ENCODE measurements at regions not wholly inside any gene's neighbourhood (a gene's known extent, or its start where the extent isn't known, plus 50 kb on each side); places are given as distances from the start of the nearest gene placed in this dataset.

- no peak for TF ChIP-seq FOXK2 (IDR thresholded peaks at IDR 0.05)
- TF ChIP-seq TARDBP (IDR thresholded peaks at IDR 0.05): no peak
- TF ChIP-seq BHLHE40 (IDR thresholded peaks at IDR 0.05; ENCODE audit: borderline replicate concordance): no peak
- no peak for TF ChIP-seq FOXM1 (IDR thresholded peaks at IDR 0.05; ENCODE audit: borderline replicate concordance)
- TF ChIP-seq FOXA1 (IDR thresholded peaks at IDR 0.05): no peak
- TF ChIP-seq ARNT (IDR thresholded peaks at IDR 0.05): no peak
- no peak for TF ChIP-seq LEF1 (IDR thresholded peaks at IDR 0.05; ENCODE audit: borderline replicate concordance)
- TF ChIP-seq HDGF (IDR thresholded peaks at IDR 0.05; ENCODE audit: borderline replicate concordance): no peak
- no peak for TF ChIP-seq ELF4 (IDR thresholded peaks at IDR 0.05)
- no peak for TF ChIP-seq SUZ12 (IDR thresholded peaks at IDR 0.05)
- no peak for TF ChIP-seq NFRKB (IDR thresholded peaks at IDR 0.05)
- TF ChIP-seq CTBP1 (IDR thresholded peaks at IDR 0.05; ENCODE audit: borderline replicate concordance): no peak
- TF ChIP-seq SP1 (IDR thresholded peaks at IDR 0.05): no peak
- no peak for TF ChIP-seq ZNF384 (IDR thresholded peaks at IDR 0.05)
Observed at GRCh38 chr1:228996281-228996680, 261.0 kb downstream of the RHOU start.
